Stomach (tissue), 8 donors: ENCODE measurements at regions not wholly inside any gene's neighbourhood (a gene's known extent, or its start where the extent isn't known, plus 50 kb on each side); places are given as distances from the start of the nearest gene placed in this dataset.

Experiments used
- DNase-seq, 2 donors: peaks; one replicate each; pipeline versions ENCODE4 v3.0.0 to v3.0.0-alpha.2; 2013 to 2019
- H3K27ac ChIP-seq, 5 donors: fragments of 200-600 bp in 4 of 5; sonication (generic) in 4 of 5; one replicate each; pipeline ENCODE4 v1.5.1; 2013 to 2019; ENCODE audit warnings: mild to moderate bottlenecking in 1 of 5, moderate library complexity in 1 of 5
- H3K27me3 ChIP-seq, 3 donors: fragments of 200-600 bp; sonication (generic); one replicate each; pipeline ENCODE4 v1.5.1; 2017 to 2019; ENCODE audit warnings: mixed run types in 1 of 3
- H3K36me3 ChIP-seq, 4 donors: fragments of 200-600 bp; sonication (generic); 1 replicate in 3 of 4; 2 replicates in 1 of 4; pipeline ENCODE4 v1.5.1; 2016 to 2019
- H3K4me1 ChIP-seq, 4 donors: fragments of 200-600 bp; sonication (generic); one replicate each; pipeline ENCODE4 v1.5.1; 2016 to 2019
- H3K4me3 ChIP-seq, 4 donors: fragments of 200-600 bp; sonication (generic) in 3 of 4; one replicate each; pipeline ENCODE4 v1.5.1; 2016 to 2019; ENCODE audit warnings: mild to moderate bottlenecking in 1 of 4
- H3K9me3 ChIP-seq, 4 donors: fragments of 200-600 bp; sonication (generic); one replicate each; pipeline ENCODE4 v1.5.1; 2016 to 2019
- EP300 ChIP-seq: sonication (generic); formaldehyde crosslinking; IDR thresholded peaks from one replicate; pipeline ENCODE4 v1.6.1; 2017; ENCODE audit warnings: antibody characterized with exemption
- POLR2A ChIP-seq, 4 donors: fragments of 450-650 bp; IDR thresholded peaks; one replicate each; pipeline ENCODE4 v1.6.1; 2016; ENCODE audit warnings: antibody characterized with exemption in 4 of 4, control low read depth in 2 of 4, mild to moderate bottlenecking in 1 of 4, moderate library complexity in 1 of 4
- POLR2AphosphoS5 ChIP-seq, 3 donors: sonication (generic); formaldehyde crosslinking; IDR thresholded peaks; one replicate each; pipeline ENCODE4 v1.6.1; 2016; ENCODE audit warnings: antibody characterized with exemption in 3 of 3
- WGBS, 5 donors: extraction: QIAGEN DNeasy Blood & Tissue Kit in 3 of 5; methylation state at CpG; one replicate each; pipeline versions ENCODE4 v1.1.5 to v1.1.7; 2013 to 2018; 5-methylcytosine and 5-hydroxymethylcytosine counted together
- intact Hi-C: fragments of 100-400 bp; cut with DNase I; formaldehyde crosslinking; loops from one replicate; pipeline ENCODE4 v1.15.1; 2023; ENCODE audit warnings: low total_unique reads
- TF ChIP-seq, protein P1 (sequence below), 7 experiments: fragments of 450-650 bp in 4 of 7; fragments of 200-600 bp in 3 of 7; sonication (generic) in 3 of 7; IDR thresholded peaks; one replicate each; pipeline ENCODE4 v1.5.1; 2016 to 2019; ENCODE audit warnings: antibody characterized with exemption in 7 of 7, control low read depth in 2 of 7, mild to moderate bottlenecking in 1 of 7
- donor health status: healthy with polysubstance abuse.
- donor health status: Bipolar disorder and iron deficiency.
- donor health status: healthy.

DNA sequence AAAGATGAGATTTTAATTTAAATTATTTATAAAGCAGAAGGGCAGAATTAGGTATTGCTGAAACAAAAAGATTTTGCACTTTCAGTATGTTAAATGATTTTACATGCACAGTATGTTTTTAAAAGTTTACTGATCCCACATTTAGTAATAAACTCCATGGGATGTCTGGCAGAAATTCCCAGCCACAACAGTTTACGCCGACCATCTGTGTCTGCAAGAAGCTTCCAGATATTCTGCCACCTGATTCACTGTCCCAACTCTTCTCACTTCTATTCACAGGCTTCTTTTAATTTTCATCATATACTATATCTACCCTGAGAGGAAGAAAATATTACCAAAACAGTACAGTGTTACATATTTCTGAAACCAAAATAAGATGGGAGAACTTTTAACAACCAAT is 115.8 kb upstream of the IQCM start:
- intact Hi-C loops, result no loop called here
- TF ChIP-seq POLR2A (IDR thresholded peaks at IDR 0.05), result no peak
- no peak for TF ChIP-seq EP300
- no peak for TF ChIP-seq POLR2AphosphoS5 (IDR thresholded peaks at IDR 0.05)
- TF ChIP-seq, protein P1, sequence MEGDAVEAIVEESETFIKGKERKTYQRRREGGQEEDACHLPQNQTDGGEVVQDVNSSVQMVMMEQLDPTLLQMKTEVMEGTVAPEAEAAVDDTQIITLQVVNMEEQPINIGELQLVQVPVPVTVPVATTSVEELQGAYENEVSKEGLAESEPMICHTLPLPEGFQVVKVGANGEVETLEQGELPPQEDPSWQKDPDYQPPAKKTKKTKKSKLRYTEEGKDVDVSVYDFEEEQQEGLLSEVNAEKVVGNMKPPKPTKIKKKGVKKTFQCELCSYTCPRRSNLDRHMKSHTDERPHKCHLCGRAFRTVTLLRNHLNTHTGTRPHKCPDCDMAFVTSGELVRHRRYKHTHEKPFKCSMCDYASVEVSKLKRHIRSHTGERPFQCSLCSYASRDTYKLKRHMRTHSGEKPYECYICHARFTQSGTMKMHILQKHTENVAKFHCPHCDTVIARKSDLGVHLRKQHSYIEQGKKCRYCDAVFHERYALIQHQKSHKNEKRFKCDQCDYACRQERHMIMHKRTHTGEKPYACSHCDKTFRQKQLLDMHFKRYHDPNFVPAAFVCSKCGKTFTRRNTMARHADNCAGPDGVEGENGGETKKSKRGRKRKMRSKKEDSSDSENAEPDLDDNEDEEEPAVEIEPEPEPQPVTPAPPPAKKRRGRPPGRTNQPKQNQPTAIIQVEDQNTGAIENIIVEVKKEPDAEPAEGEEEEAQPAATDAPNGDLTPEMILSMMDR (IDR thresholded peaks at IDR 0.05), result no peak
- 34 to 94% (median 62%) methylated on average over 2 of the region's 2 CpGs for WGBS, 5 donors

DNA sequence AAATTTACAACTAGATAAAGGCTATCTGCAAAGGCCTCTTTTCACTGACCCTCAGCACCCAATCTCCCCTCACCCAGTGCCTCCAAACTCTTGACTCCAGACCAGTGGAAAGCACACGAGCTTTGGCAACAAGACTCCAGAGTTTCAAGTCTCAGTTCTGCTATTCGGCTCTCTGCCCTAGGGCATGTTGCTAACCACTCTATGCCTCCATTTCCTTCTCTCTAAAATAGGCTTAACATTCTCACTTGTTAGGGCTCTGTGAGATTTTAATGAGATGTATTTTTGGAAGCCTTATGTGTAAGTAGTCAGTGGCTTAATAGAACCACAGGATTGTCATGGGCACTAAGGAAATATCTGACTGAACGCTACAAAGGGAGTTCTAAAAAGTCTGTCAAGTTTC is 116.5 kb upstream of the IQCM start:
- Histone ChIP-seq H3K4me3 (no peak overlapping the region), H3K27me3 (no peaks in the 10 kb centered on the region), H3K9me3 (no peaks in the 10 kb centered on the region), H3K27ac (no peak overlapping the region), H3K36me3 (no peaks in the 10 kb centered on the region), H3K4me1 (no peaks in the 10 kb centered on the region)
- WGBS, 5 donors, result 73 to 89% (median 83%) methylated on average over 3 of the region's 3 CpGs
- intact Hi-C loops, result no loop called here
- TF ChIP-seq POLR2AphosphoS5 (IDR thresholded peaks at IDR 0.05) (no peak), POLR2A (IDR thresholded peaks at IDR 0.05) (no peak), EP300 (no peak)
- TF ChIP-seq, protein P1 (IDR thresholded peaks at IDR 0.05), result no peak
- no peak for DNase-seq

More for the DNA sequence above, 115.8 kb upstream of the IQCM start:
- no peaks in the 10 kb centered on the region for H3K36me3 ChIP-seq
- no peak for DNase-seq
- H3K4me3 ChIP-seq, result no peak overlapping the region
- no peaks in the 10 kb centered on the region for H3K27me3 ChIP-seq
- H3K27ac ChIP-seq, result no peak overlapping the region
- no peaks in the 10 kb centered on the region for H3K4me1 ChIP-seq
- H3K9me3 ChIP-seq, result no peaks in the 10 kb centered on the region

DNA sequence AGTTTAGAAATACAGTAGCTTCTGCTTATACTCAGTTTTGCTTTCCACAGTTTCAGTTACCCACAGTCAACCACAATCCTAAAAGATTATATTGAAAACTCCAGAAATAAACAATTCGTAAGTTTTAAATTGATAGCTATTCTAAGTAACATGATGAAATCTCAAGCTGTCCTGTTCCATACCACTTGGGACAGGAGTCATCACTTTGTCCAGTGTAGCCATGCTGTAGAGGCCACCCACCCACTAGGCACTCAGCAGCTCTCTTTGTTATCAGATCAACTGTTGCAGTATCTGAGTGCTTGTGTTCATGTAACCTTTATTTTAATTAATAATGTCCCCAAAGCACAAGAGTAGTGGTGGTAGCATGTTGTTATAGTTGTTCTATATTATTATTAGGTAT is 117.5 kb upstream of the IQCM start:
- 3 to 63% (median 44%) methylated on average over 1 of the region's 1 CpG for WGBS, 5 donors
- no peaks in the 10 kb centered on the region for H3K4me1 ChIP-seq
- no peak for TF ChIP-seq POLR2A (IDR thresholded peaks at IDR 0.05)
- TF ChIP-seq EP300, result no peak
- TF ChIP-seq, protein P1 (IDR thresholded peaks at IDR 0.05), result no peak
- TF ChIP-seq POLR2AphosphoS5 (IDR thresholded peaks at IDR 0.05), result no peak
- no peak for DNase-seq
- peaks cover 0 to 4% (median 0%) of the 10 kb centered on the region in 4 donors for H3K9me3 ChIP-seq
- intact Hi-C loops, result no loop called here
- H3K27ac ChIP-seq, result no peak overlapping the region
- no peak overlapping the region for H3K4me3 ChIP-seq
- H3K36me3 ChIP-seq, result no peaks in the 10 kb centered on the region
- no peaks in the 10 kb centered on the region for H3K27me3 ChIP-seq

DNA sequence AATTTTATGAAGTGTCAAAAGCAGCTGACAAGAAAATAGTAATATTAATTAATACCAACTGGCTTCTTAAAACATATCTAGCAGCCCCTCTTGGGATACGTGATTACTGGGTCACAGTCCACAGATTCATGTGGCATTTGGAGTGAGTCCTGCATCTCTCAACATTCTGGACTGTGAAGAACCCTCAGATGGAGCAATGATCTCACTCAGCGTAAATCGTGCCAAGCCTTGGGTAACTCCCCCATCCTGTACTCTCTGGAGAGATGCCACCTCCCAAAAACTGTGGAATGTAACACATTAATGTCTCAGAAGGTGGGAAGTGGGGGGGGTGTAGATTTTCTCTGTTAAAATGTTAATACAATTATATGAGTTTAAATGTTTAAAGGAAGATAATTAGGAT is 118.2 kb upstream of the IQCM start:
- no peaks in the 10 kb centered on the region for H3K4me1 ChIP-seq
- DNase-seq, result no peak
- intact Hi-C loops, result no loop called here

More for the DNA sequence above, 118.2 kb upstream of the IQCM start:
- no peak overlapping the region for H3K27ac ChIP-seq
- H3K27me3 ChIP-seq, result no peaks in the 10 kb centered on the region
- no peak overlapping the region for H3K4me3 ChIP-seq
- WGBS, 5 donors, result 45 to 65% (median 58%) methylated on average over 3 of the region's 3 CpGs
- peaks cover 0 to 4% (median 0%) of the 10 kb centered on the region in 4 donors for H3K9me3 ChIP-seq
- TF ChIP-seq POLR2A (IDR thresholded peaks at IDR 0.05), result no peak
- no peak for TF ChIP-seq EP300
- TF ChIP-seq, protein P1 (IDR thresholded peaks at IDR 0.05), result no peak
- no peak for TF ChIP-seq POLR2AphosphoS5 (IDR thresholded peaks at IDR 0.05)
- no peaks in the 10 kb centered on the region for H3K36me3 ChIP-seq
